ENCODE measurements at regions not wholly inside any gene's neighbourhood (a gene's known extent, or its start where the extent isn't known, plus 50 kb on each side); places are given as distances from the start of the nearest gene placed in this dataset.
A peak's percentile ranks its signal among the peaks of the same experiment; 100 is the strongest.

DNA sequence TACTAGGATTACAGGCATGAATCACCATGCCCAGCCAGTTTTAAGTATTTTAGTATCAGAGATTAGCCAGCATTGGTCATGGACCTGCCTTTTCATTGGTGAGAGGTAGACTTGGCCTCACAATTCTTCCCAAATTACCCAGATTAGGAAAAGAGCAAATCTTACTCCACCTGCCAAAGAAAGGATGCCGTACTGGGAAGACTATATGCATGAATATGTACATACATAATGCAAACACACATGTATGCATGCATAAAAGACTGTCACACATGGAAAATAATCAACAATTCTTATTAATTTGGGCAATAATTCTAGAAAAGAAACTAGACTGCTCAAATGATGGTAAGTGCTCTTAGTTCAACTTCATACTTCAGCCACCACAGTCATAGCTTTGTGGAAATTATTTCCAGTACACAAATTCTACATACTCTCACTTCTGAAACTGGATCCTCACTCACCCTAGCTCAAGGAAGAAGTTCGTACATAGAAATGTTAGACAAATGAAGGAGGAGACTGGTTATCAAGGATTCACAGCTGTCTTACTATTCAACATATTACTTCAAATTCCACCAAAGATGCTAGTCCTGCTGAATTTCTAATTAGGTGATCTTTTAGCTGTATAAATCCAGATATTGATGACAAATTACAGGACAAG, 73.7 kb downstream of the MINAR2 start:
- DNase-seq, result no peak

DNA sequence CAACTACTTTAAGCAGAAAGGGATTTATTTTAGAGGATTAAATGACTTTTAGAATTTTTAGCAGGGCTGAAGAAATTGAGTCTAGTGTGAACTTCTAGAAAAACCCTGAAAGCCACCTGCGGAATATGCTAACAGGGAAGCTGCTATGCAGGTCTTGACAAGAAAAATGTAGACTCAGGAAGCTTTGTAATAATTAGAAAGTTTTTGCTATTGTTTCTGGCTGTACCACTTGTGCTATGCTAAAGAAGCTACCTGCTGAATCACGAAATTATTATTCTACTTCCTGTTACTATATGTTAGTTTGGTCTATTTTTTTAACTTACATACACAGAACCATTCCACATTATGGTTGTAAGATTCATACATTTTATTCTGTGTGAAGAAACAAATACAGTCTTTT, 74.0 kb upstream of the CHSY3 start:
- no peak for DNase-seq

GRCh38 chr5:129836321-129836720, 67.9 kb upstream of the CHSY3 start:
- no peak for DNase-seq

GRCh38 chr5:129844764-129845163, 59.5 kb upstream of the CHSY3 start:
- no peak for DNase-seq

DNA sequence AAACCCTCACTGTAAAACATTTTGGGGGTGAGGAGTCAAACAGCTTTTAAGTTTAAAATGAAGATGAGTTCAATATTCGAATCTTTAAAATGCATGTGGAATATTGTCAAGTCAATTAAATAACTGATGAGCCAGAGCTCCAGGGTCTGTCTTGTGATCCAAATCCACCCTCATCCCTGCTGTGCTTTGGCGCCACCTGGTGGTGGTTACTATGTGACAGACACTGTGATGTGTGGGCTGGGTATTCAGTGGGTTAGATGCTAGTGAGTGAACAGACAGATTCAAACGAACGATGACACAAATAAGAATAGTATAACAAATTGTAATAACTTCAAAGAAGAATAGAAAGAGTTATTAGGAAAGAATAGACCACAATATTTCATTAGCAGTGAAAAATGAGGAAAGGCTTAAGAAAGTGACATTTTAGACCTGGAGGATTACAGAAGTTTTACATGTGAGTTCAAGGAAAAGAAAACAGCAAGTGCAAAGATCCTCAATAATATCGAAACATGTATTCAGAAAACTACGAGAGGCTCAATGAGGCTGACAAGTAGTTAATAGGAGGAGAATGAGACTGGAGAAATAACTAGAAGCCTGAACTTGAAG, 51.4 kb upstream of the CHSY3 start:
- DNase-seq, result peak; percentile 16 to 44

DNA sequence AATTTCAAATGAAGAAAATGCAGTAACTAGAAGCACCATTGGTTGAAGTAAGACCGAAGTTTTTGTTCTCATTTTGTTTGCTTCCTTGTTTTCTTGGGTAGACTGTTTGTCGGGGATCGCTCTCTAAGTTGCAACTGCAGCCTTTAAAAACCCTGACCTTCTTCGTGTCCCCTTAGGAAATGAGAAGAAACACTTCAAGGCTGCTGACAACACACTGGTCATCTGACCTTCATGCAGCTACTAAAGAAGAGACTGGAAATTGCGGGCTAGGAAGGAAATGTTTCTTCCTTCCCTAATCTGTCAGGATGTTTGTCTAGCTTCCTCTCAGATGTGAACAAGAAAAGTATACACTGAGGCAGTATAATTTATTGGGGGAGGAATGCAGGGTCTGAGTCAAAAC, 50.7 kb upstream of the CHSY3 start:
- no peak for DNase-seq

Data from AML-193 (cell line).